ENCODE measurements at regions not wholly inside any gene's neighbourhood (a gene's known extent, or its start where the extent isn't known, plus 50 kb on each side); places are given as distances from the start of the nearest gene placed in this dataset.

DNA sequence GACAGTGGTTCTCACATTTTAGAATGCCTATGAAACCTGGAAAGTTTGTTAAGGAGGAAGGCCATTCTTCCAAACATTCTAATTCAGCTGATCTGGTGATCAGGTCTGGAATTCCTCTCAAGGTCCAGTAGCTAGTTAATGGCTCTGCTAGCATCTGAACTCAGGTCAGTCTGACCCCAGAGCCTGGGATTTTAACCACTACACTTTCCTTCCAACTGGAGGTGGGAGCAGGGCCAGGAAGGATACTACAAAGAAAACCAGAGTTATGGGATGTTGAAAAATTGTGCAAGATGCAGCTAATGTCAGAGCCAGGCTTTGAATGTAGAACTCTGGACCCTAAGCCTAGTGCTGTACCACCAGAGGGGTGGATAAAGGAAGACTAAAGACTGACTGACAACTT lies 73.6 kb upstream of the NID2 start:
- Histone ChIP-seq H3K27me3 (ENCODE audit: control insufficient read depth in 2 of 2, insufficient read depth in 2 of 2, low read length in 2 of 2) (no peaks in the 10 kb centered on the region), H3K4me1 (replicated peaks in 1 of 2; ENCODE audit: control insufficient read depth in 2 of 2, insufficient read depth in 2 of 2, low read length in 2 of 2) (no peaks in the 10 kb centered on the region), H3K36me3 (ENCODE audit: control insufficient read depth, insufficient read depth, low read length) (no peaks in the 10 kb centered on the region), H3K27ac (ENCODE audit: extremely low read depth, low read depth, low read length) (no peak overlapping the region), H4K20me1 (replicated peaks; ENCODE audit: control insufficient read depth, insufficient read depth, low read length) (no peaks in the 10 kb centered on the region), H3K9me3 (replicated peaks; ENCODE audit: control insufficient read depth, insufficient read depth, low read depth, low read length) (no peaks in the 10 kb centered on the region), H3K79me2 (ENCODE audit: control insufficient read depth, insufficient read depth, low read length) (no peaks in the 10 kb centered on the region), H3K9ac (ENCODE audit: insufficient read depth in 1 of 2, low read depth in 2 of 2, low read length in 2 of 2) (no peak overlapping the region), H3K9me1 (ENCODE audit: control insufficient read depth, insufficient read depth, low read length) (no peaks in the 10 kb centered on the region), H3K4me2 (ENCODE audit: insufficient read depth, low read length) (no peak overlapping the region), H2AFZ (ENCODE audit: low read depth, low read length) (no peak overlapping the region), H3K4me3 (no peak overlapping the region)
- TF ChIP-seq SMC3 (conservative IDR thresholded peaks at IDR 0.05; ENCODE audit: insufficient read depth, low read depth, low read length) = no peak
- no peak for TF ChIP-seq ZNF354B (CRISPR knock-in tag; IDR thresholded peaks at IDR 0.05)
- TF ChIP-seq MYBL2 (IDR thresholded peaks at IDR 0.05; ENCODE audit: low read depth) = no peak
- TF ChIP-seq MYBL2 (CRISPR knock-in tag; IDR thresholded peaks at IDR 0.05; ENCODE audit: borderline replicate concordance) = no peak
- TF ChIP-seq ESRRB (CRISPR knock-in tag; IDR thresholded peaks at IDR 0.05; ENCODE audit: borderline replicate concordance) = no peak
- no peak for TF ChIP-seq MTF1 (CRISPR knock-in tag; IDR thresholded peaks at IDR 0.05; ENCODE audit: borderline replicate concordance)
- no peak for TF ChIP-seq IRF2 (CRISPR knock-in tag; IDR thresholded peaks at IDR 0.05)
- TF ChIP-seq GABPB1 (CRISPR knock-in tag; IDR thresholded peaks at IDR 0.05) = no peak
- TF ChIP-seq KAT8 (IDR thresholded peaks at IDR 0.05; ENCODE audit: low read depth) = no peak
- no peak for TF ChIP-seq PHF20 (IDR thresholded peaks at IDR 0.05; ENCODE audit: partially characterized antibody)
- TF ChIP-seq GTF2E2 (tag; IDR thresholded peaks at IDR 0.05) = no peak
- no peak for TF ChIP-seq NBN (IDR thresholded peaks at IDR 0.05; ENCODE audit: low read depth)
- no peak for TF ChIP-seq POLR2G (IDR thresholded peaks at IDR 0.05; ENCODE audit: low read depth, low read length)
- no peak for TF ChIP-seq ATF1 (CRISPR knock-in tag; IDR thresholded peaks at IDR 0.05)
- no peak for TF ChIP-seq ATF1 (tag; IDR thresholded peaks at IDR 0.05)
- FAIRE-seq = no peak
- in situ Hi-C loops (cut with MboI) = no loop called here
- no peak for ATAC-seq
- intact Hi-C loops (cut with micrococcal nuclease) = no loop called here
- CTCF ChIA-PET (ENCODE audit: low intra/inter-chr PET ratio) = no interaction called here
- BruUV-seq (replicated peaks) = no TSS peak
- POLR2A ChIA-PET = no interaction called here
- no peak for DNase-seq (ENCODE audit: extremely low read depth in 1 of 4, low spot score in 3 of 4)
